HEK293 (cell line): ENCODE measurements at regions not wholly inside any gene's neighbourhood (a gene's known extent, or its start where the extent isn't known, plus 50 kb on each side); places are given as distances from the start of the nearest gene placed in this dataset.

Experiments
- CTCF ChIA-PET: fragments of 350-600 bp; formaldehyde crosslinking; extraction: SDS; loops from one replicate; lab custom pipeline; 2021; ENCODE audit warnings: antibody characterized with exemption; lab: Yijun Ruan, JAX
- POLR2A ChIA-PET: fragments of 300-600 bp; formaldehyde crosslinking; extraction: SDS; loops from one replicate; lab custom pipeline; 2020; ENCODE audit warnings: antibody characterized with exemption, inconsistent platforms; lab: Yijun Ruan, JAX
- H3K27ac ChIP-seq: fragments of 200-500 bp; sonication (Bioruptor generic); 2 replicates; pipeline ENCODE4 v1.5.1; 2014; ENCODE audit warnings: low read depth, low read length, control low read depth, inconsistent platforms; ENCODE audit errors: extremely low read depth
- H3K36me3 ChIP-seq, 2 experiments: fragments of 200-500 bp in 1 of 2; sonication (Bioruptor generic) in 1 of 2; 1 replicate in 1 of 2; 2 replicates in 1 of 2; pipeline ENCODE4 v1.5.1; 2014 to 2017; ENCODE audit warnings: inconsistent platforms in 2 of 2, low read length in 2 of 2; ENCODE audit not compliant: control insufficient read depth in 2 of 2, insufficient read depth in 1 of 2
- H3K4me1 ChIP-seq: fragments of 200-500 bp; sonication (Bioruptor generic); 2 replicates; pipeline ENCODE4 v1.5.1; 2014; ENCODE audit warnings: mild to moderate bottlenecking, low read length, inconsistent platforms; ENCODE audit not compliant: control insufficient read depth, insufficient read depth
- H3K4me3 ChIP-seq: 2 replicates; pipeline ENCODE4 v1.5.1; 2011; ENCODE audit warnings: low read depth, mild to moderate bottlenecking, control low read depth, low read length, moderate library complexity
- H3K9me3 ChIP-seq: fragments of 200-500 bp; sonication (Bioruptor generic); 2 replicates; pipeline ENCODE4 v1.5.1; 2014; ENCODE audit warnings: low read depth, low read length, inconsistent platforms; ENCODE audit not compliant: control insufficient read depth, insufficient read depth
- BCL11A ChIP-seq: fragments of 450-650 bp; formaldehyde crosslinking; IDR thresholded peaks from 2 replicates; pipeline ENCODE4 v1.5.1; 2016; ENCODE audit warnings: low read depth, missing biosample characterization, missing genetic modification characterization
- BCL6B ChIP-seq: fragments of 450-650 bp; formaldehyde crosslinking; IDR thresholded peaks from 2 replicates; pipeline ENCODE4 v1.5.1; 2017; ENCODE audit warnings: missing biosample characterization, missing genetic modification characterization
- HOXC10 ChIP-seq: sonication (generic); formaldehyde crosslinking; IDR thresholded peaks from 2 replicates; pipeline ENCODE4 v1.8.1; 2023; ENCODE audit warnings: mild to moderate bottlenecking, missing genetic modification reagents
- MZF1 ChIP-seq: fragments of 450-650 bp; formaldehyde crosslinking; IDR thresholded peaks from 2 replicates; pipeline ENCODE4 v1.5.1; 2017; ENCODE audit warnings: missing biosample characterization, missing genetic modification characterization, borderline replicate concordance
- OSR2 ChIP-seq: fragments of 450-650 bp; formaldehyde crosslinking; IDR thresholded peaks from 2 replicates; pipeline ENCODE4 v1.5.1; 2016; ENCODE audit warnings: missing biosample characterization, missing genetic modification characterization
- PRDM10 ChIP-seq: fragments of 450-650 bp; formaldehyde crosslinking; IDR thresholded peaks from 2 replicates; pipeline ENCODE4 v1.5.1; 2016; ENCODE audit warnings: missing biosample characterization, missing genetic modification characterization
- SP7 ChIP-seq: fragments of 450-650 bp; formaldehyde crosslinking; IDR thresholded peaks from 2 replicates; pipeline ENCODE4 v1.5.1; 2016; ENCODE audit warnings: missing biosample characterization, missing genetic modification characterization
- ZFP41 ChIP-seq: fragments of 450-650 bp; formaldehyde crosslinking; IDR thresholded peaks from 2 replicates; pipeline ENCODE4 v1.5.1; 2016; ENCODE audit warnings: missing biosample characterization, missing genetic modification characterization, borderline replicate concordance
- ZNF114 ChIP-seq: fragments of 450-650 bp; formaldehyde crosslinking; IDR thresholded peaks from 2 replicates; pipeline ENCODE4 v1.5.0; 2017; ENCODE audit warnings: missing biosample characterization, missing genetic modification characterization
- ZNF132 ChIP-seq: fragments of 450-650 bp; formaldehyde crosslinking; IDR thresholded peaks from 2 replicates; pipeline ENCODE4 v1.5.1; 2017; ENCODE audit warnings: missing biosample characterization, missing genetic modification characterization, borderline replicate concordance
- ZNF148 ChIP-seq: fragments of 450-650 bp; formaldehyde crosslinking; IDR thresholded peaks from 2 replicates; pipeline ENCODE4 v1.5.0; 2017; ENCODE audit warnings: missing biosample characterization, missing genetic modification characterization, borderline replicate concordance
- ZNF24 ChIP-seq: fragments of 450-650 bp; formaldehyde crosslinking; IDR thresholded peaks from 2 replicates; pipeline ENCODE4 v1.5.1; 2016; ENCODE audit warnings: missing biosample characterization, missing genetic modification characterization
- ZNF335 ChIP-seq: fragments of 450-650 bp; formaldehyde crosslinking; conservative IDR thresholded peaks from 2 replicates; pipeline ENCODE4 v1.5.1; 2016; ENCODE audit warnings: missing biosample characterization, missing genetic modification characterization
- ZNF660 ChIP-seq: fragments of 450-650 bp; IDR thresholded peaks from 2 replicates; pipeline ENCODE4 v1.5.1; 2018; ENCODE audit warnings: missing biosample characterization, mild to moderate bottlenecking, missing genetic modification characterization

GRCh38 chr11:45455536-45455935 lies 169.4 kb upstream of the SYT13 start:
- Histone ChIP-seq H3K9me3 (no peaks in the 10 kb centered on the region), H3K4me1 (no peaks in the 10 kb centered on the region), H3K27ac (no peak overlapping the region), H3K4me3 (no peak overlapping the region), H3K36me3 (no peaks in the 10 kb centered on the region)
- CTCF ChIA-PET: no interaction called here
- POLR2A ChIA-PET: no interaction called here
- TF ChIP-seq ZNF132 (tag by site-specific recombination) (no peak), PRDM10 (tag by site-specific recombination) (no peak), ZNF114 (tag by site-specific recombination) (no peak)

- Histone ChIP-seq H3K4me3 (no peak overlapping the region), H3K9me3 (no peaks in the 10 kb centered on the region), H3K27ac (no peak overlapping the region), H3K36me3 (no peaks in the 10 kb centered on the region), H3K4me1 (no peaks in the 10 kb centered on the region)
- TF ChIP-seq SP7 (tag by site-specific recombination) (no peak), MZF1 (tag by site-specific recombination) (no peak), BCL6B (tag by site-specific recombination) (no peak), HOXC10 (CRISPR knock-in tag) (no peak), ZNF24 (tag by site-specific recombination) (no peak), ZNF148 (no peak), BCL11A (no peak), ZFP41 (tag by site-specific recombination) (no peak)
- ChIA-PET POLR2A (no interaction called here), CTCF (no interaction called here)
Measured at GRCh38 chr11:45454917-45455401, 168.8 kb upstream of the SYT13 start.

GRCh38 chr11:45453721-45454120 lies 167.6 kb upstream of the SYT13 start:
- no peak for TF ChIP-seq ZNF660 (tag by site-specific recombination)
- no peak for TF ChIP-seq ZNF335
- TF ChIP-seq OSR2 (tag by site-specific recombination): no peak
- Histone ChIP-seq H3K4me1 (no peaks in the 10 kb centered on the region), H3K27ac (no peak overlapping the region), H3K4me3 (no peak overlapping the region), H3K9me3 (no peaks in the 10 kb centered on the region), H3K36me3 (no peaks in the 10 kb centered on the region)
- CTCF ChIA-PET: interaction anchor here (0.7 kb wide), 1 partner anchor 61 kb away, joined by 3 read pairs; no protein-coding TSS in a partner anchor
- POLR2A ChIA-PET: no interaction called here
